ENCODE measurements at regions not wholly inside any gene's neighbourhood (a gene's known extent, or its start where the extent isn't known, plus 50 kb on each side); places are given as distances from the start of the nearest gene placed in this dataset.

DNA sequence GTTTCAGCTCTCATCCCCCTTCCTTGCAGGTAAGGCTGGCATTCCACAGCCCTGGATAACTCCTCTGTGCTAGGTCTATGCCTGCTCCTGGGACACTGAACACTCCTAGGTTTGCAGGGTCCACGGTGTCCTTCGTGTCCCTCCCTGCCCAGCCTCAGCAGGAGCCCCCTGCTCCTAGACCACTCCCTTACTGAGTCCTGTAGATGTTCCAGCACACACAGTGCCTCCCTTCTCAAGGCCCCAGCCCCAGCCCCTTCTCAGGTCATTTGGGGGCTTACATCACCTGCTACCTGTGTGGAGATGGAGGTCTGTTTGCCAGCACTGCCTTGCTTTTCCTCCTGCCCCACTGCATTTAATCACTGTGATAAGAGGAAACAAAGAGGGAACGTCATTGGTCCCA is 146.4 kb upstream of the TNP1 start:
- Histone ChIP-seq H3K9me2 (replicated peaks; ENCODE audit: control insufficient read depth, low read length) (no peaks in the 10 kb centered on the region), H3K79me2 (ENCODE audit: control insufficient read depth, low read length) (no peaks in the 10 kb centered on the region), H3K27ac (ENCODE audit: low read depth, low read length) (no peak overlapping the region), H3K4me3 (ENCODE audit: low read length) (no peak overlapping the region), H3K4me1 (ENCODE audit: control insufficient read depth, low read length) (no peaks in the 10 kb centered on the region), H3K36me3 (ENCODE audit: control insufficient read depth, low read length) (no peaks in the 10 kb centered on the region), H3K27me3 (ENCODE audit: control insufficient read depth, low read length) (no peaks in the 10 kb centered on the region), H3K4me2 (ENCODE audit: low read length) (no peak overlapping the region), H3K9me3 (ENCODE audit: control insufficient read depth, insufficient read depth, low read length) (no peaks in the 10 kb centered on the region), H3F3A (ENCODE audit: control insufficient read depth, insufficient read depth) (no peaks in the 10 kb centered on the region), H4K20me1 (ENCODE audit: control insufficient read depth, insufficient read depth, low read depth, low read length) (no peaks in the 10 kb centered on the region)
- TF ChIP-seq, protein P1, sequence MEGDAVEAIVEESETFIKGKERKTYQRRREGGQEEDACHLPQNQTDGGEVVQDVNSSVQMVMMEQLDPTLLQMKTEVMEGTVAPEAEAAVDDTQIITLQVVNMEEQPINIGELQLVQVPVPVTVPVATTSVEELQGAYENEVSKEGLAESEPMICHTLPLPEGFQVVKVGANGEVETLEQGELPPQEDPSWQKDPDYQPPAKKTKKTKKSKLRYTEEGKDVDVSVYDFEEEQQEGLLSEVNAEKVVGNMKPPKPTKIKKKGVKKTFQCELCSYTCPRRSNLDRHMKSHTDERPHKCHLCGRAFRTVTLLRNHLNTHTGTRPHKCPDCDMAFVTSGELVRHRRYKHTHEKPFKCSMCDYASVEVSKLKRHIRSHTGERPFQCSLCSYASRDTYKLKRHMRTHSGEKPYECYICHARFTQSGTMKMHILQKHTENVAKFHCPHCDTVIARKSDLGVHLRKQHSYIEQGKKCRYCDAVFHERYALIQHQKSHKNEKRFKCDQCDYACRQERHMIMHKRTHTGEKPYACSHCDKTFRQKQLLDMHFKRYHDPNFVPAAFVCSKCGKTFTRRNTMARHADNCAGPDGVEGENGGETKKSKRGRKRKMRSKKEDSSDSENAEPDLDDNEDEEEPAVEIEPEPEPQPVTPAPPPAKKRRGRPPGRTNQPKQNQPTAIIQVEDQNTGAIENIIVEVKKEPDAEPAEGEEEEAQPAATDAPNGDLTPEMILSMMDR (IDR thresholded peaks at IDR 0.05; ENCODE audit: low read depth, low read length, poor library complexity, severe bottlenecking): no peak
- no peak for TF ChIP-seq EZH2phosphoT487 (IDR thresholded peaks at IDR 0.05; ENCODE audit: borderline replicate concordance, low read length)

DNA sequence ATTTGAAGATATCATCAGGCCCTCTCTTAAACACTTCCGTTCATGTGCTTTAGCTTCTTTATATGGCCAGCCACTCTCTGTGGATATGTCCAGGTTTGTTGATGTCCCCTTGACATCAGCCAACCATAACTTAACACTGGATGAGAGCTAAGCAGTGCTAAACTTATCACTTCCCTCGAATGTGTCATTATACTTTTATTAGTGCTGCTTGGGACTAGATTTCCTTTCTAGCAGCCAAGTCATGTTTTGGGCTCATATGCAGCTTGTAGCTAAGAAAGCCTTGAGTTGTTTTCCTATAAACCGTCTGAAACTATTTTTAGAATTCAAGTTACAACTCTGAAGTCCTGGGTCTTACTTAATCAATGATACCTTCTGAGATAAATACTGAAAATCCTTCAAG is 144.8 kb upstream of the TNP1 start:
- Histone ChIP-seq H3K9me3 (ENCODE audit: control insufficient read depth, insufficient read depth, low read length) (no peaks in the 10 kb centered on the region), H3K27me3 (ENCODE audit: control insufficient read depth, low read length) (no peaks in the 10 kb centered on the region), H3K9me2 (replicated peaks; ENCODE audit: control insufficient read depth, low read length) (no peaks in the 10 kb centered on the region), H3K27ac (ENCODE audit: low read depth, low read length) (no peak overlapping the region), H3K4me2 (ENCODE audit: low read length) (no peak overlapping the region), H3K36me3 (ENCODE audit: control insufficient read depth, low read length) (no peaks in the 10 kb centered on the region), H3F3A (ENCODE audit: control insufficient read depth, insufficient read depth) (no peaks in the 10 kb centered on the region), H3K4me1 (ENCODE audit: control insufficient read depth, low read length) (no peaks in the 10 kb centered on the region), H3K79me2 (ENCODE audit: control insufficient read depth, low read length) (no peaks in the 10 kb centered on the region), H4K20me1 (ENCODE audit: control insufficient read depth, insufficient read depth, low read depth, low read length) (no peaks in the 10 kb centered on the region), H3K4me3 (ENCODE audit: low read length) (no peak overlapping the region)
- TF ChIP-seq, protein P1 (IDR thresholded peaks at IDR 0.05; ENCODE audit: low read depth, low read length, poor library complexity, severe bottlenecking): no peak
- TF ChIP-seq EZH2phosphoT487 (IDR thresholded peaks at IDR 0.05; ENCODE audit: borderline replicate concordance, low read length): no peak

GRCh38 chr2:217001740-217002139 is 141.9 kb upstream of the TNP1 start:
- Histone ChIP-seq H3F3A (ENCODE audit: control insufficient read depth, insufficient read depth) (no peaks in the 10 kb centered on the region), H3K4me1 (ENCODE audit: control insufficient read depth, low read length) (no peaks in the 10 kb centered on the region), H3K27me3 (ENCODE audit: control insufficient read depth, low read length) (no peaks in the 10 kb centered on the region), H3K27ac (ENCODE audit: low read depth, low read length) (no peak overlapping the region), H3K9me2 (replicated peaks; ENCODE audit: control insufficient read depth, low read length) (no peaks in the 10 kb centered on the region), H3K4me2 (ENCODE audit: low read length) (no peak overlapping the region), H4K20me1 (ENCODE audit: control insufficient read depth, insufficient read depth, low read depth, low read length) (no peaks in the 10 kb centered on the region), H3K79me2 (ENCODE audit: control insufficient read depth, low read length) (no peaks in the 10 kb centered on the region), H3K36me3 (ENCODE audit: control insufficient read depth, low read length) (no peaks in the 10 kb centered on the region), H3K9me3 (ENCODE audit: control insufficient read depth, insufficient read depth, low read length) (no peaks in the 10 kb centered on the region), H3K4me3 (ENCODE audit: low read length) (no peak overlapping the region)
- no peak for TF ChIP-seq EZH2phosphoT487 (IDR thresholded peaks at IDR 0.05; ENCODE audit: borderline replicate concordance, low read length)
- TF ChIP-seq, protein P1 (IDR thresholded peaks at IDR 0.05; ENCODE audit: low read depth, low read length, poor library complexity, severe bottlenecking): no peak

DNA sequence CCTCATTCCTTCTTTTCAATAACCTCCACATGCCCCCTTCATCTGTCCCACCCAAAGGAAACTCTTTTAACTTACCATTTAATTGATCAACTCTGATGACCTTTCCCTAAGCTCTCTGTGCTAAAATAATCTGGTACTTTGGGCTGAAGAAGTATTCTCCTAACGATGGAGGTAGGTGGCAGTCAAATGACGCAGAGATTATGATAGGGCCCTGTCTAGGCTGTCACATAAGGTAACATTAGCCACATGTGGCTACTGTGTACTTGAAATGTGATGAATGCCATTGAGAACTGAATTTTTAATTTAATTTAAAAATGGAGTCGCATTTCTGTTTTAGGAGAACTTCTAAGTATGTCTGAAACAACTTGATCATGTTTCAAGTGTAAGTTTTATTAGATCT is 140.5 kb upstream of the TNP1 start:
- no peak overlapping the region for H3K4me2 ChIP-seq (ENCODE audit: low read length)
- H3K9me3 ChIP-seq (ENCODE audit: control insufficient read depth, insufficient read depth, low read length): no peaks in the 10 kb centered on the region
- H3K27me3 ChIP-seq (ENCODE audit: control insufficient read depth, low read length): no peaks in the 10 kb centered on the region
- H3K79me2 ChIP-seq (ENCODE audit: control insufficient read depth, low read length): no peaks in the 10 kb centered on the region
- no peaks in the 10 kb centered on the region for H3K36me3 ChIP-seq (ENCODE audit: control insufficient read depth, low read length)
- no peaks in the 10 kb centered on the region for H3K9me2 ChIP-seq (replicated peaks; ENCODE audit: control insufficient read depth, low read length)
- no peak overlapping the region for H3K27ac ChIP-seq (ENCODE audit: low read depth, low read length)
- no peaks in the 10 kb centered on the region for H3F3A ChIP-seq (ENCODE audit: control insufficient read depth, insufficient read depth)
- no peak for TF ChIP-seq EZH2phosphoT487 (IDR thresholded peaks at IDR 0.05; ENCODE audit: borderline replicate concordance, low read length)
- TF ChIP-seq, protein P1 (IDR thresholded peaks at IDR 0.05; ENCODE audit: low read depth, low read length, poor library complexity, severe bottlenecking): no peak
- H4K20me1 ChIP-seq (ENCODE audit: control insufficient read depth, insufficient read depth, low read depth, low read length): no peaks in the 10 kb centered on the region
- H3K4me1 ChIP-seq (ENCODE audit: control insufficient read depth, low read length): no peaks in the 10 kb centered on the region
- no peak overlapping the region for H3K4me3 ChIP-seq (ENCODE audit: low read length)

Data from DOHH2 (cell line).